MM.1S (cell line): ENCODE measurements at regions not wholly inside any gene's neighbourhood (a gene's known extent, or its start where the extent isn't known, plus 50 kb on each side); places are given as distances from the start of the nearest gene placed in this dataset.

ENCODE experiments used
- DNase-seq: peaks from one replicate; pipeline ENCODE4 v3.0.0-alpha.2; 2015
- H2AFZ ChIP-seq: fragments of 300-600 bp; sonication (generic); 2 replicates; pipeline ENCODE4 v1.6.0; 2016; ENCODE audit warnings: antibody characterized with exemption, low read length
- H3F3A ChIP-seq: fragments of 300-600 bp; sonication (generic); 2 replicates; pipeline ENCODE4 v1.6.1; 2016; ENCODE audit warnings: mild to moderate bottlenecking, antibody characterized with exemption, low read length, moderate library complexity, mixed read lengths; ENCODE audit not compliant: insufficient read depth
- H3K27ac ChIP-seq: fragments of 300-600 bp; sonication (generic); 2 replicates; pipeline ENCODE4 v1.5.1; 2016; ENCODE audit warnings: mild to moderate bottlenecking, low read length
- H3K27me3 ChIP-seq: fragments of 300-600 bp; sonication (generic); replicated peaks from 2 replicates; pipeline ENCODE4 v1.6.0; 2016; ENCODE audit warnings: low read length; ENCODE audit not compliant: insufficient read depth
- H3K36me3 ChIP-seq: fragments of 300-600 bp; sonication (generic); replicated peaks from 2 replicates; pipeline ENCODE4 v1.6.1; 2016; ENCODE audit warnings: mild to moderate bottlenecking, low read length, mixed read lengths; ENCODE audit not compliant: insufficient read depth
- H3K4me1 ChIP-seq: fragments of 300-600 bp; sonication (generic); 2 replicates; pipeline ENCODE4 v1.6.1; 2016; ENCODE audit warnings: low read length, mixed read lengths
- H3K4me2 ChIP-seq: fragments of 300-600 bp; sonication (generic); 2 replicates; pipeline ENCODE4 v1.6.0; 2016; ENCODE audit warnings: low read depth, low read length
- H3K4me3 ChIP-seq: fragments of 300-600 bp; sonication (generic); 2 replicates; pipeline ENCODE4 v1.5.1; 2016; ENCODE audit warnings: low read length, mixed read lengths
- H3K79me2 ChIP-seq: fragments of 300-600 bp; sonication (generic); 2 replicates; pipeline ENCODE4 v1.6.1; 2016; ENCODE audit warnings: mixed run types, low read length, mixed read lengths
- H3K9ac ChIP-seq: fragments of 300-600 bp; sonication (generic); 2 replicates; pipeline ENCODE4 v1.6.1; 2016; ENCODE audit warnings: low read length, mixed read lengths
- H3K9me2 ChIP-seq: fragments of 300-600 bp; sonication (generic); replicated peaks from 2 replicates; pipeline ENCODE4 v1.6.1; 2016; ENCODE audit warnings: mild to moderate bottlenecking, low read length, mixed read lengths; ENCODE audit not compliant: insufficient read depth
- H3K9me3 ChIP-seq: fragments of 300-600 bp; sonication (generic); replicated peaks from 2 replicates; pipeline ENCODE4 v1.6.1; 2016; ENCODE audit warnings: mild to moderate bottlenecking, low read length, mixed read lengths; ENCODE audit not compliant: insufficient read depth
- H4K20me1 ChIP-seq: fragments of 300-600 bp; sonication (generic); 2 replicates; pipeline ENCODE4 v1.6.1; 2016; ENCODE audit warnings: mild to moderate bottlenecking, low read length, moderate library complexity, mixed read lengths; ENCODE audit not compliant: insufficient read depth
- EZH2 ChIP-seq: fragments of 300-600 bp; sonication (generic); optimal IDR thresholded peaks from 2 replicates; pipeline ENCODE3; 2017; ENCODE audit warnings: low read depth, mild to moderate bottlenecking, antibody characterized with exemption, low read length, mixed read lengths
- EZH2phosphoT487 ChIP-seq: fragments of 300-600 bp; sonication (generic); IDR thresholded peaks from 2 replicates; pipeline ENCODE4 v1.6.1; 2018; ENCODE audit warnings: antibody characterized with exemption, low read length
- TF ChIP-seq, protein P1 (sequence below): fragments of 300-600 bp; sonication (generic); IDR thresholded peaks from 2 replicates; pipeline ENCODE4 v1.5.1; 2016; ENCODE audit warnings: antibody characterized with exemption, low read length, mixed read lengths

GRCh38 chr18:40624959-40625358 lies 1330.1 kb upstream of the PIK3C3 start:
- H3K36me3 ChIP-seq: no peaks in the 10 kb centered on the region
- no peak overlapping the region for H3K9ac ChIP-seq
- H2AFZ ChIP-seq: no peak overlapping the region
- H3F3A ChIP-seq: no peaks in the 10 kb centered on the region
- H3K4me3 ChIP-seq: no peak overlapping the region
- H3K9me3 ChIP-seq: no peaks in the 10 kb centered on the region
- H3K27me3 ChIP-seq: no peaks in the 10 kb centered on the region
- no peaks in the 10 kb centered on the region for H4K20me1 ChIP-seq
- TF ChIP-seq, protein P1, sequence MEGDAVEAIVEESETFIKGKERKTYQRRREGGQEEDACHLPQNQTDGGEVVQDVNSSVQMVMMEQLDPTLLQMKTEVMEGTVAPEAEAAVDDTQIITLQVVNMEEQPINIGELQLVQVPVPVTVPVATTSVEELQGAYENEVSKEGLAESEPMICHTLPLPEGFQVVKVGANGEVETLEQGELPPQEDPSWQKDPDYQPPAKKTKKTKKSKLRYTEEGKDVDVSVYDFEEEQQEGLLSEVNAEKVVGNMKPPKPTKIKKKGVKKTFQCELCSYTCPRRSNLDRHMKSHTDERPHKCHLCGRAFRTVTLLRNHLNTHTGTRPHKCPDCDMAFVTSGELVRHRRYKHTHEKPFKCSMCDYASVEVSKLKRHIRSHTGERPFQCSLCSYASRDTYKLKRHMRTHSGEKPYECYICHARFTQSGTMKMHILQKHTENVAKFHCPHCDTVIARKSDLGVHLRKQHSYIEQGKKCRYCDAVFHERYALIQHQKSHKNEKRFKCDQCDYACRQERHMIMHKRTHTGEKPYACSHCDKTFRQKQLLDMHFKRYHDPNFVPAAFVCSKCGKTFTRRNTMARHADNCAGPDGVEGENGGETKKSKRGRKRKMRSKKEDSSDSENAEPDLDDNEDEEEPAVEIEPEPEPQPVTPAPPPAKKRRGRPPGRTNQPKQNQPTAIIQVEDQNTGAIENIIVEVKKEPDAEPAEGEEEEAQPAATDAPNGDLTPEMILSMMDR: no peak
- TF ChIP-seq EZH2phosphoT487: no peak
- no peak for TF ChIP-seq EZH2
- no peaks in the 10 kb centered on the region for H3K4me1 ChIP-seq
- no peak overlapping the region for H3K4me2 ChIP-seq
- no peaks in the 10 kb centered on the region for H3K9me2 ChIP-seq
- H3K79me2 ChIP-seq: no peaks in the 10 kb centered on the region
- H3K27ac ChIP-seq: no peak overlapping the region
- DNase-seq: no peak

DNA sequence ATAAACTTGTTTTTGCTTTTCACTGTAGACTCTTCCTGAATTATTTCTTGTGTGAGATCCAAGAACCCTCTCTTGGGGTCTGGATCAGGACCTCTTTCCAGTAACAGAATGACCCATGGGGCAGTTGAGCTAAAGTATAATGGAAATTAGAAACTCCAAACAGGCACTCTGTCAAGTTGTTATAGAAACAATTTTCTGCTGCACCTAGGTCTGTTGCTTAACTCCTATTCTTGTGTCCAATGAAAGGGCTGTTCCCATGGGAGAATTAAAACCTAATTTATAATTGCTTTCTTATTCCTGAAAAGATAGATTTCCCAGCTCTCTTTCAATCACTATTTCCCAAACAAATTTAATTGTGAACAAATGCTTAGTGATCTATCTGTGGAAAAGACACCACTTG lies 1341.3 kb upstream of the PIK3C3 start:
- TF ChIP-seq EZH2phosphoT487: no peak
- TF ChIP-seq, protein P1: no peak
- no peak for TF ChIP-seq EZH2

GRCh38 chr18:40612356-40612755 lies 1342.7 kb upstream of the PIK3C3 start:
- Histone ChIP-seq H3F3A (no peaks in the 10 kb centered on the region), H2AFZ (no peak overlapping the region), H3K4me2 (no peak overlapping the region), H3K4me3 (no peak overlapping the region), H3K27me3 (no peaks in the 10 kb centered on the region), H3K79me2 (no peaks in the 10 kb centered on the region), H3K9me3 (no peaks in the 10 kb centered on the region), H3K36me3 (no peaks in the 10 kb centered on the region), H3K4me1 (no peaks in the 10 kb centered on the region), H3K27ac (no peak overlapping the region), H4K20me1 (no peaks in the 10 kb centered on the region), H3K9me2 (no peaks in the 10 kb centered on the region), H3K9ac (no peak overlapping the region)
- TF ChIP-seq EZH2: no peak
- TF ChIP-seq, protein P1: no peak
- TF ChIP-seq EZH2phosphoT487: no peak
- no peak for DNase-seq

More for the DNA sequence above, 1341.3 kb upstream of the PIK3C3 start:
- Histone ChIP-seq H3K27ac (no peak overlapping the region), H3K9ac (no peak overlapping the region), H3K4me3 (no peak overlapping the region), H3K9me2 (no peaks in the 10 kb centered on the region), H2AFZ (no peak overlapping the region), H3K27me3 (no peaks in the 10 kb centered on the region), H3K4me1 (no peaks in the 10 kb centered on the region), H3K79me2 (no peaks in the 10 kb centered on the region), H3K4me2 (no peak overlapping the region), H3K9me3 (no peaks in the 10 kb centered on the region), H4K20me1 (no peaks in the 10 kb centered on the region), H3K36me3 (no peaks in the 10 kb centered on the region), H3F3A (no peaks in the 10 kb centered on the region)
- DNase-seq: no peak
